Stimulated activated CD8-positive, alpha-beta memory T cell treated with anti-CD3 and anti-CD28 coated beads, Interleukin-7, amount 100 ng/mL, for 1 hour (primary cell): ENCODE measurements at regions not wholly inside any gene's neighbourhood (a gene's known extent, or its start where the extent isn't known, plus 50 kb on each side); places are given as distances from the start of the nearest gene placed in this dataset.

Experiments
- DNase-seq, 2 donors: peaks; one replicate each; pipeline ENCODE4 v3.0.0-alpha.2; 2020; ENCODE audit warnings: low read depth in 2 of 2

GRCh38 chr3:106746286-106746685 is 631.0 kb upstream of the CCDC54 start:
- DNase-seq = no peak

- DNase-seq = no peak
These were observed 628.6 kb upstream of the CCDC54 start for GRCh38 chr3:106748472-106749262.

- no peak for DNase-seq
These were observed 627.1 kb upstream of the CCDC54 start for GRCh38 chr3:106750092-106750491.

- DNase-seq = no peak
These were observed 621.9 kb upstream of the CCDC54 start for GRCh38 chr3:106755336-106755735.

GRCh38 chr3:106756901-106757300 is 620.3 kb upstream of the CCDC54 start:
- no peak for DNase-seq

GRCh38 chr3:106758459-106758858 is 618.8 kb upstream of the CCDC54 start:
- no peak for DNase-seq

GRCh38 chr3:106759731-106760130 is 617.5 kb upstream of the CCDC54 start:
- no peak for DNase-seq

GRCh38 chr3:106765342-106765741 is 611.9 kb upstream of the CCDC54 start:
- DNase-seq = no peak

GRCh38 chr3:106768941-106769480 is 608.2 kb upstream of the CCDC54 start:
- DNase-seq = no peak

- no peak for DNase-seq
These were observed 603.4 kb upstream of the CCDC54 start for GRCh38 chr3:106773795-106774194.

- DNase-seq = no peak
These were observed 594.0 kb upstream of the CCDC54 start for GRCh38 chr3:106783231-106783630.

- no peak for DNase-seq
These were observed 588.0 kb upstream of the CCDC54 start for GRCh38 chr3:106789276-106789675.

GRCh38 chr3:106792716-106793115 is 584.5 kb upstream of the CCDC54 start:
- no peak for DNase-seq

- DNase-seq = no peak
These were observed 582.8 kb upstream of the CCDC54 start for GRCh38 chr3:106794442-106794841.

GRCh38 chr3:106795553-106795952 is 581.7 kb upstream of the CCDC54 start:
- DNase-seq = no peak

GRCh38 chr3:106797461-106797860 is 579.8 kb upstream of the CCDC54 start:
- DNase-seq = no peak

GRCh38 chr3:106805625-106806024 is 571.6 kb upstream of the CCDC54 start:
- no peak for DNase-seq

GRCh38 chr3:106806964-106807363 is 570.3 kb upstream of the CCDC54 start:
- no peak for DNase-seq

GRCh38 chr3:106809041-106809440 is 568.2 kb upstream of the CCDC54 start:
- DNase-seq = no peak

GRCh38 chr3:106809623-106810299 is 567.5 kb upstream of the CCDC54 start:
- DNase-seq = no peak

GRCh38 chr3:106810300-106810875 is 566.9 kb upstream of the CCDC54 start:
- no peak for DNase-seq

GRCh38 chr3:106811376-106811775 is 565.9 kb upstream of the CCDC54 start:
- DNase-seq = no peak

GRCh38 chr3:106813742-106814141 is 563.5 kb upstream of the CCDC54 start:
- DNase-seq = no peak
